Esophagus squamous epithelium (tissue), 4 donors: ENCODE measurements at regions not wholly inside any gene's neighbourhood (a gene's known extent, or its start where the extent isn't known, plus 50 kb on each side); places are given as distances from the start of the nearest gene placed in this dataset.

ENCODE experiments used
- CTCF ChIP-seq, 6 experiments: fragments of 450-650 bp in 4 of 6; fragments of 200-600 bp in 2 of 6; sonication (generic) in 2 of 6; IDR thresholded peaks; one replicate each; pipeline ENCODE4 v1.5.1; 2016 to 2019; ENCODE audit warnings: antibody characterized with exemption in 6 of 6, mild to moderate bottlenecking in 4 of 6, moderate library complexity in 4 of 6
- POLR2A ChIP-seq, 4 donors: fragments of 450-650 bp; IDR thresholded peaks; one replicate each; pipeline ENCODE4 v1.6.1; 2017; ENCODE audit warnings: antibody characterized with exemption in 4 of 4, mild to moderate bottlenecking in 4 of 4, moderate library complexity in 3 of 4

- no peak for TF ChIP-seq CTCF (IDR thresholded peaks at IDR 0.05)
- no peak for TF ChIP-seq POLR2A (IDR thresholded peaks at IDR 0.05)
These were observed 1583.2 kb upstream of the WWC1 start for GRCh38 chr5:166708291-166708690.
